HFF-Myc (cell line): ENCODE measurements at regions not wholly inside any gene's neighbourhood (a gene's known extent, or its start where the extent isn't known, plus 50 kb on each side); places are given as distances from the start of the nearest gene placed in this dataset.

ENCODE experiments used
- DNase-seq: peaks from one replicate; pipeline ENCODE4 v3.0.0-alpha.2; 2011; ENCODE audit warnings: low read depth; ENCODE audit errors: extremely low read depth
- H3K4me3 ChIP-seq: replicated peaks from 2 replicates; pipeline ENCODE4 v1.5.1; 2011; ENCODE audit warnings: low read depth, mild to moderate bottlenecking, control low read depth, low read length
- TF ChIP-seq, protein P1 (sequence below): IDR thresholded peaks from 2 replicates; pipeline ENCODE4 v1.5.1; 2012; ENCODE audit warnings: mild to moderate bottlenecking, low read depth, low read length, control low read depth; ENCODE audit errors: missing control alignments

DNA sequence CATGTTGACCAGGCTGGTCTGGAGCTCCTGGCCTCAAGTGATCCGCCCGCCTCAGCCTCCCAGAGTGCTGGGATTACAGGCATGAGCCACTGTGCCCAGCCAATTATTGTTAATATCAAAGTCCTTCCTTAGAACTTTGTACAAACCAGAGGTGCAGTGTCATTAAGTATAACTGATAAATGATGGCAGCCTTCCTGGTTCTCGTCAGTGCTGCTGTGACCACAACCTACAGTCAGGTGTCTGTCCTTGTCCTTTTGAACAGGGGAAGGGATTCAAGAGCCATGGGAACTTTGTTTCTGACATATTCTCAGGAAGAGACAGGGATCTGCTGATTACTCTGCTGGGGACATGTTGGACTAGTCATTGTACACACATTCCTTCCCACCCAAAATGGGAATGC is 103.2 kb upstream of the TIAM2 start:
- TF ChIP-seq, protein P1, sequence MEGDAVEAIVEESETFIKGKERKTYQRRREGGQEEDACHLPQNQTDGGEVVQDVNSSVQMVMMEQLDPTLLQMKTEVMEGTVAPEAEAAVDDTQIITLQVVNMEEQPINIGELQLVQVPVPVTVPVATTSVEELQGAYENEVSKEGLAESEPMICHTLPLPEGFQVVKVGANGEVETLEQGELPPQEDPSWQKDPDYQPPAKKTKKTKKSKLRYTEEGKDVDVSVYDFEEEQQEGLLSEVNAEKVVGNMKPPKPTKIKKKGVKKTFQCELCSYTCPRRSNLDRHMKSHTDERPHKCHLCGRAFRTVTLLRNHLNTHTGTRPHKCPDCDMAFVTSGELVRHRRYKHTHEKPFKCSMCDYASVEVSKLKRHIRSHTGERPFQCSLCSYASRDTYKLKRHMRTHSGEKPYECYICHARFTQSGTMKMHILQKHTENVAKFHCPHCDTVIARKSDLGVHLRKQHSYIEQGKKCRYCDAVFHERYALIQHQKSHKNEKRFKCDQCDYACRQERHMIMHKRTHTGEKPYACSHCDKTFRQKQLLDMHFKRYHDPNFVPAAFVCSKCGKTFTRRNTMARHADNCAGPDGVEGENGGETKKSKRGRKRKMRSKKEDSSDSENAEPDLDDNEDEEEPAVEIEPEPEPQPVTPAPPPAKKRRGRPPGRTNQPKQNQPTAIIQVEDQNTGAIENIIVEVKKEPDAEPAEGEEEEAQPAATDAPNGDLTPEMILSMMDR: no peak
- no peak overlapping the region for H3K4me3 ChIP-seq
- DNase-seq: no peak

DNA sequence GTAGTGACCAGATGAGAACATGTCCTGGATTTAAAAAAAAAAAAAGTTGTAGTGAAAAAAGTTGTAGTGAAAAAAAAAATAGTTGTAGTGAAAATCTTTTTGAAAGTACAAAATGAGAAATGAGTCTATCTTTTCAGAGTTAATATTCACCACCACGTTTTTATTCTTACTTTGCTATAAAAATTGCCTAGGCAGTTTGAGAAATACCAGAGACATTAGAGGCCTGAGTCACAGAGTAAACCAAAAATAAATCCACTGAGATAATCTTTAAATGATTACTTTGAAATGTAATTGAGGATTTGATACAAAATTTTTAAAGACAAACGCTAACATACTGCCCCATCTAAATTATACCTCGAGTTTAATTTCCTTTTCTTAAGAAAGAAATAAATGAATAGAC is 101.2 kb upstream of the TIAM2 start:
- H3K4me3 ChIP-seq: no peak overlapping the region
- TF ChIP-seq, protein P1: no peak
- no peak for DNase-seq

DNA sequence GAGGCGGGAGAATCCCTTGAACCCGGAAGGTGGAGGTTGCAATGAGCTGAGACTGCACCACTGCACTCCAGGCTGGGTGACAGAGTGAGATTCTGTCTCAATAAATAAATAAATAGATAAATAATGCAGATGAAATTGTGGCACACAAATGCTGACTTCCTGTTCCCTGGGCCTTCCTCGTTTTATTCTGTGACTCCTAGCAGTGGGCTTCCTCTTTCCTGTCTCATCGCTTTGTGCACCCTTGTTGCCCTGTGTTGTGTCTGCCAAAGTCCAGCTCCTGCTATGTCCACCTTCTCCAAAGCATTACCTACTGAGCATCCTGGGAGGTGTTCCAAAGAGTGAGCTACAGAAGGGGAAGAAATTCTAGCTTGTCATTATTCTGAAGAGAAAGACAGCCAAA is 100.2 kb upstream of the TIAM2 start:
- TF ChIP-seq, protein P1: no peak
- DNase-seq: no peak
- no peak overlapping the region for H3K4me3 ChIP-seq

DNA sequence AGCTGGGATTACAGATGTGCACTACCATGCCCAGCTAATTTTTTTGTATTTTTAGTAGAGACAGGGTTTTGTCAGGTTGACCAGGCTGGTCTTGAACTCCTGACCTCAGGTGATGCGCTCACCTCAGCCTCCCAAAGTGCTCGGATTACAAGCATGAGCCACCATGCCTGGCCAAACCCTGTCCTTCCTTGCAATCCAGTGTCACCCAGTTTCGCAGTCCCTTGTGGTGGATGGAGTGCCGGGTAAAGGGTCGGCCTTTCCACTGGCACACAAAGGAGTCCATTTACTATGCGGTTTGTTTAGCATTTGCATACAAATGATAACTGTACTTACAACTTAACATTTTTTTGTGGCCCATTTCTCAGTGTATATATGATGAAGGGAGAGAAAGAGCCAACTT is 99.3 kb upstream of the TIAM2 start:
- no peak for DNase-seq
- no peak overlapping the region for H3K4me3 ChIP-seq
- TF ChIP-seq, protein P1: no peak

DNA sequence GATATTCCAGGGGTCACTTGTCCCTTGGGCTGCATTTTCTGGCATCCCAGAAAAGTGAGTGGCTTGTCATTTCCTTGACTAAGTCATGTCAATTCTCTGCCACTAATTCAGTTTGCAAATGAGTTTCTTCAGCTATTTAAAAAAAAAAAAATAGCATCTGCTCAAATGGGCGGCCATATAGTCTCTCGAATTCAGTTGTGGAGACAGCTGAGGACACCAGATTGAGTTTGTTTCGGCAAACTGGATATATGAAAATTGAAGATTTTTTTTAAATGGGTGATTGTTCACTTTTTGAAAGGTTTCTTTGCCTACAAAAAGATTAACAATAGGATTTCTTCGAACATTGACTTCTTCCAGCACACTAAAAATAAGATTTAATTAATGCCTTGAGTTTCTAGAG is 96.3 kb upstream of the TIAM2 start:
- no peak for DNase-seq
- TF ChIP-seq, protein P1: no peak
- no peak overlapping the region for H3K4me3 ChIP-seq

DNA sequence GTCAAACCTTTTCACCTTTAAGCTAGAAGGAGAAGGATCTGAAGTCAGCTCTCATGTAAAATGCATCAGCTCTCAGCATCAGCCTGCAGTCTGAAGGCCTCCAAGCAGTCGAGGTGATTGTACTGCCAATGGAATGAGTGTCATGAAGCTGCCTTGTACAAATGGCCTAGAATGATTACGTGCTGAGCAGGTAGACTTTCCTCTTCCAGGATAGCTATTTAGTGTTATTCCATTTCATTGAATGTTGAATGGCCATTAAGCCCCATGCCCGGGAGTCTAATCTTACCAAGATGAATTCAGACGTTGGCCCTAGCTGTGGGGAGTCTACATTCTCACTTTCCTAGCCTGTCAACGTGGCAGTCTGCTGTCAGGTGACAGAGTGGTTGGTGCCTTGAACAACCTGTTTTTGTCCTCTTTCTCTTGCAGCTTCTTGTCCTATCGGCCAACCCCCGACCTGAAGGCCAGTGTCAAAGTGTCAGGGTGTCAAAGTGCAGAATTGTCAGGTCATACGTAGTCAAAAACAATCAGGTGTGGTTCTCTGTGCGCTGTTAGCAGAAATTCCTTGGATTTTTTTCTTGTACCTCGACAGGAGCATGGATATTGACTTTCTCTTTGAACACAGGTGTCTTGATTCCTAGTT is 95.2 kb upstream of the TIAM2 start:
- DNase-seq: no peak
- TF ChIP-seq, protein P1: no peak
- H3K4me3 ChIP-seq: no peak overlapping the region
